GM12801 (cell line): ENCODE measurements at regions not wholly inside any gene's neighbourhood (a gene's known extent, or its start where the extent isn't known, plus 50 kb on each side); places are given as distances from the start of the nearest gene placed in this dataset.

Source experiments
- TF ChIP-seq, protein P1 (sequence below): IDR thresholded peaks from one replicate; pipeline ENCODE4 v1.5.1; 2011; ENCODE audit warnings: control low read depth; ENCODE audit not compliant: insufficient read length; ENCODE audit errors: extremely low read depth

DNA sequence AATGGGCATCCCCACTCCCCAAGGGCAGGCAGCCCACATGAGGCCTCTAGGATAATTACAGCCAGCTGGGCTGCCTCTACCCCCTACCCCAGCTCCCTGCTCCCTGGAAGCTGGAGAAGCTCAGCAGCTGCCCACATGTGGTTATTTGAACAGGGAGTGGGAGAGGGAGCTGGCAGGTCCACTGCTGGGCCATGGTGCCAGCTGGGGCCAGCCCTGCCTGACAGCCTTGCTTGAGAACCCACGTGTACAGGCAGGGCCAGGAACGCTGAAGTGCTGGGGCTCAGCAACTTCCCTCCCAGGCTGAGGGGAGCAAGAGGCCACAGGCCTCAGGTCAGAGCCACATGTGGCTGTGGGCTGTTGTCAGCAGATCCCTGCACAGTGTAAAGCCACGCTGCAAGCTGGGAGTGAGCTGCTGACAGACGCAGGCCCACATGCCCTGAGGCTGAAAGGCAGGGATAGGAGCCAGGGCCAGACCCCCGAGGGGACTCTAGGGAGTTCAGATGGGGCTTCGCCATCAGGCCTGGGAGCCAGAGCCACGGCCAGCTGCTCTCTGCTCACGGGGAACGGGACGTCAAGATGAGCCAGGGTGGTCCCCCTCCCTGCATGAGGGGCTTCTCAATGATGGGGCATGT is 129.0 kb downstream of the SYF2 start:
- TF ChIP-seq, protein P1, sequence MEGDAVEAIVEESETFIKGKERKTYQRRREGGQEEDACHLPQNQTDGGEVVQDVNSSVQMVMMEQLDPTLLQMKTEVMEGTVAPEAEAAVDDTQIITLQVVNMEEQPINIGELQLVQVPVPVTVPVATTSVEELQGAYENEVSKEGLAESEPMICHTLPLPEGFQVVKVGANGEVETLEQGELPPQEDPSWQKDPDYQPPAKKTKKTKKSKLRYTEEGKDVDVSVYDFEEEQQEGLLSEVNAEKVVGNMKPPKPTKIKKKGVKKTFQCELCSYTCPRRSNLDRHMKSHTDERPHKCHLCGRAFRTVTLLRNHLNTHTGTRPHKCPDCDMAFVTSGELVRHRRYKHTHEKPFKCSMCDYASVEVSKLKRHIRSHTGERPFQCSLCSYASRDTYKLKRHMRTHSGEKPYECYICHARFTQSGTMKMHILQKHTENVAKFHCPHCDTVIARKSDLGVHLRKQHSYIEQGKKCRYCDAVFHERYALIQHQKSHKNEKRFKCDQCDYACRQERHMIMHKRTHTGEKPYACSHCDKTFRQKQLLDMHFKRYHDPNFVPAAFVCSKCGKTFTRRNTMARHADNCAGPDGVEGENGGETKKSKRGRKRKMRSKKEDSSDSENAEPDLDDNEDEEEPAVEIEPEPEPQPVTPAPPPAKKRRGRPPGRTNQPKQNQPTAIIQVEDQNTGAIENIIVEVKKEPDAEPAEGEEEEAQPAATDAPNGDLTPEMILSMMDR: no peak

DNA sequence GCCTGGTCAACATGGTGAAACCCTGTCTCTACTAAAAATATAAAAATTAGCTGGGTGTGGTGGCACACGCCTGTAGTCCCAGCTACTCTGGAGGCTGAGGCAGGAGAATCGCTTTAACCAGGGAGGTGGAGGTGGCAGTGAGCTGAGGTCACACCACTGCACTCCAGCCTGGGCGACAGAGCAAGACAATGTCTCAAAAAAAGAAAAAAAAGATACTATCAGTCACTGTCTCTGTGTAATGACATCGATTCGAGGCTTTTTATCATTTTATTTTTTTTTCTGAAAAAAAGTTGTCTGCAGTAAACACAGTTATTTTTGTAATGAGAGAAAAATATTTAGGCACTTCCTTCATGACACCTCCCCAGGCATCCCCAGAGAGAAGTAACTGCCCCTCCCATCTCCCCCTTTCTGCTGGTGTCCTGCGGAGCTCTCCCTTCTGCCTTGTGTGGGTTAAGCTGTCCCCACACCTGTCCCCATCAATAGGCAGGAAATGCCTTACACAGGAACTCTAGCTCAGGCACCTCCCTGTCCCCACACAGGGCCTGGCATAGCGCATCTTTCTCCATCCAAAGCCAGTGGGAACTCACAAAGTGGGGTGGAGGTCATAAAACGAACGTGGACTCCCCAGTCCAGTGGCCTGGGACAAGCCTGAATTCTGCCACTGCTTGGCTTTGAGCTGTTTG is 132.0 kb downstream of the SYF2 start:
- TF ChIP-seq, protein P1: no peak

DNA sequence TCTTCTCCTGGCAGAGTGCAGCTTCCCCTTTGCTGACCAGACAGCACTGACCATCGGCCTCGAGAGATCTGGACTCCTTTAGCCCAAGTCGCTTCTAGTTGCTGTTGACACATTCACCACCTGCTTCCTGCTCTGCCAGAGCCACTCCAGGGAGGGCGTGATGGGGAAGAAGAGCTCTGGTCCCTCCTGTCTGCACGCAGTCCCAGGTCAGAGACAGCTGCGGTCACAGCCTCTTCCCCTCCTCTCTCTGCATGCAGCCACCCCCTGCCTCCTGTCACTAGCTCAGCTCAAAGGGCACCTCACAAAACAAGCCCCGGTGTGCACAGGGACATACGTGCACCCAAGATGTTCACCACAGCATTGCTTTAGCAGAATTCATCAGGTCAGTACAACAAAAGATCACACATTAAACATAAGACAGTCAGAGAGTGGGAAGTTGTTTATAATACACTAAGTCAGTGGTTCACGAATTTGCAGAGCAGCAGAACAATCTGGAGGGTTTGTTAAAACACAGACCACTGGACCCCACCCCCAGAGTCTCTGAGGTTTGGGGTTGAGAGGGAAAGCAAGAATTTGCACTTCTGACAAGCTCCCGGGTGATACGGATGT is 132.9 kb downstream of the SYF2 start:
- TF ChIP-seq, protein P1: no peak

DNA sequence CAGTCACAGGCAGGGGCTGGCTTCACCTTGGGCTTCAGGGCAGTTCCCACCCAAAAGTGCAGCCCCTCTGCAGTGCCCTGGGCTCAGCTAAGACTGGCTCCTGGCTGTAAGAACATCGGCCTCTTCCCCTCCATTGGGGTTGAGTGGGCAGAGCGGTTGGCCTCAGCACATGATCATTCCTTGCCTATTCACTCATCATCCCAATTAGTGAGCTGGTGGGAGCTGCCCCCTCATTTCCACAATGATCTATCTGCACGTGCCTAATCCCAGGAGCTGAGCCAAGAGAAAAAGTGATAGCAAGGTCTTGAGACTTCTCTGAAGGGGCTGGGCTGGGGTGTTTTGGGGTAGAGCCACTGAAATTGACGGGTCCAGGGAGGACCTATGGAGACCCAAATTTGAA is 133.6 kb downstream of the SYF2 start:
- TF ChIP-seq, protein P1: no peak

DNA sequence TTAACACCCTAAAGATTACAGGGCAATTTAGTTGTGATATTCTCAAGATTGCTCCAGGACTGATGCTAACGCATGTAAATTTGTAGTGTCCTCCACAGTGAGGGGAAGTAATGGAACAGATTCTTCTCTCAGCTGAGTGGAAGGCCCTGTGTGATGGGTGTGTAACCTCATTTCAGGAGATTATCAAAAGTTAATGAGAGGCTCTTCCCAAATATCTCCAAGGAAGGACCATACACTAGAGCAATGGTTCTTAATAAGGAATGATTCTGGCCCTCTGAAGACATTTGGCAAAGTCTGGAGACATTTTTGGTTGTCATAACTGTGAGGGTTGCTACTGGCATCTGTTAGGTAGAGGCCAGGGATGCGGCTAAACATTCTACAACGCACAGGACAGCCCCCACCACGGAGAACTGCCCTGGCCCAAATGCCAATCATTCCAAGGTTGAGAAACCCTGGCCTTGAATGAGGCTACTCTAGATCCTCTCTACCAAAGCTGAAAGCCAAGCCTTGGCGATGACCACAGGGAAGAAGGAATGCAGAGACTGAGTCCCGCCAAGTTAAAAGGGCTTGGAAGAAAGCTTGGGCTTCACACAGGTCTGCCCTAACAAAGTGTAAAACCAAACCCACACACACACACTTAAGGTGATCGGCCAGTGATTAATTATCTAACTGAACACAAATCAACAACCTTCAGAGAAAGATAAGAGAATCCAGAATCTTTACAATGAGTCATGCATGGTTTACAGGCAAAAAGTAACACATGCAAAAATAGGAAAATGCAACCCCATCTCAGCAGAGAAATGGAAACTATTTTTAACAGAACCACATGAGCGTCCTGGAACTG is 135.8 kb downstream of the SYF2 start:
- TF ChIP-seq, protein P1: no peak

DNA sequence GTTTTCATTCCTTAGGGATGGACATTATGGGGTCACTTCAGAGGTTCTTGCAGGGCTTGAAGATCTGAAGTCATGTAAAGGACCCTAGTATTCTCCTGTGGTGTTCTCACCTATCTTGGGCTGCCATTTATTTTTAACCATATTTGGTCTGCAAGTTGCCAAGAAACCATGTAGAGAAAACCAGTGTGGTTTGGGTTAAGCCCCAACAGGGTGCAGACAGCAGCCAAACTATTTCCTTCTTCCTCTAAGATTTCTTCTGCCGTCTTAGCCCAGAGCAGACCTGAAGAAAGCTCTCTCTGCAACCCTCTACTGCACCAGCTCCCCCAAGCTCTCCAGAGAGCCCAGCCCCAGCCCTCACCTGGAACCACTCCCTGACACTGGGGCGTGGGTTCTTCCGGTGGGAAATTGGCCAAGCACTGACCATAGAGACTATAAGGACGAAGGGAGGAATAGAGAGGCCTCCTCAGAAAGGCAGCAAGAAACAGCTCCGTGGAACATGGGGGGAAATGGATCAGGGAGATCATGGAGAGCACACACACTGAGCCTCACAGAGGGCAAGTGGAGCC is 136.6 kb downstream of the SYF2 start:
- TF ChIP-seq, protein P1: no peak

DNA sequence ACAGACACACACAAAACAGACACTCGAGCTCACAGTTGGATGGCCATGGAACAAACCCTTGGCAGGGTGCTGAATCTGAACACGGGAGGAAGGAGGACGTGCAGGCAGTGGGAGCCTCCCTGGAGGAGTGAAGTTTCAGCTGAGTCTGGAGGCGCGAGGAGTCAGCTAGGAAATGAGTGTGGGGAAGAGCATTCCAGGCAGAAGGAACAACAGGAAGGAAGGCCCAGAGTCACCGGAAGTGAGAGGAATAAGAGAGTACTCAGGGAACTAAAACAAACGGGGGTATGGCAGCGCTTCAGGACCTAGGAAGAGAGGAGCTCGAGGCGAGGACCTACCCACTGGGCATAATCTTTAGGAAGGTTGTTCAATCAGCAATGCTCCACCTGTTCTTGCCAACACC is 137.3 kb downstream of the SYF2 start:
- TF ChIP-seq, protein P1: no peak
